ENCODE measurements at regions not wholly inside any gene's neighbourhood (a gene's known extent, or its start where the extent isn't known, plus 50 kb on each side); places are given as distances from the start of the nearest gene placed in this dataset.

DNA sequence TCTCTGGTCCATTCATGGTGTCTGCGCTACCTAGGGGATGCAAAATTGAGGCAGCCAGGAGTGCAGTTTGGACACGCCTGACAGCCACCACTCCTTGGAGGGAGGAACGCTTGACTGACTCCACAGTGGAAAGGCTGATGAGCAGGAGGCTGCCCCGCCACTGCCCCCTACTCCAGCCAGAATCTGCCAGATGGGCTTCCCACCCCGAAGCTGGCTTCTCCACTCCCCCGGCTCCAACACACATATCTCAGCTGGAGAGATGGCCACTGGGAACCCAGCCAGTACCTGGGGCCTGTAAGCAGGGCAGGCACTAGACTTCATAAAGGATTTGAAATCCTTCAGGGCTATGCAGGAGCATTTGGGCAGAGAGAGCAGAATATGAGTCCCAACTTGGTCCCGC is 51.4 kb upstream of the BLCAP start (continued):
- no peak for TF ChIP-seq ZBTB33 (IDR thresholded peaks at IDR 0.05; ENCODE audit: extremely low read depth, insufficient replicate concordance, low read length)
- no peak for TF ChIP-seq FOSL1 (IDR thresholded peaks at IDR 0.05; ENCODE audit: low read depth)
- TF ChIP-seq RAD21 (IDR thresholded peaks at IDR 0.05; ENCODE audit: low read depth), result no peak
- TF ChIP-seq POLR2A (IDR thresholded peaks at IDR 0.05; ENCODE audit: borderline replicate concordance, extremely low read depth, insufficient read depth, insufficient read length), result no peak
- no peak for TF ChIP-seq ZNF274 (IDR thresholded peaks at IDR 0.05; ENCODE audit: low read depth, low read length)
- no peak for TF ChIP-seq EZH2 (IDR thresholded peaks at IDR 0.05)

DNA sequence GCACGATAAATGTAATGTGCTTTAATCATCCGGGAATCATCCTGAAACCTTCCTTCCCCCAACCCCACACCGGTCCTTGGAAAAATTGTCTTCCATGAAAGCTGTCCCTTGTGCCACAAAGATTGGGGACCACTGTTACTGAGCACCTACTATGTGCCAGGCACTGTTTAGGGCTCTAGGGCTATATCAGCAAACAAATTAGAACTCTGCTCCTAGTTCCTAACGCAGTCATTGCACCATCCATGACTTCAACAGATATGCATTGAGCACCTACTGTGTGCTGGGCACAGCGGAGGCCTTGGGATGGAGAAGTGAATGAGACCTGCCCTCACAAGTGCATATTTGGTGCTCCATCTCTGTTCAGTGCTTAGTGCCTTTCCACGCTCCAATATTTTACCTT is 50.3 kb upstream of the BLCAP start:
- DNase-seq (ENCODE audit: low read depth, low spot score) (no peak), ATAC-seq (no peak)
- H2AFZ ChIP-seq (ENCODE audit: low read depth, low read length, poor library complexity, severe bottlenecking), result no peak overlapping the region
- CTCF ChIA-PET, result no interaction called here
- TF ChIP-seq SRF (IDR thresholded peaks at IDR 0.05; ENCODE audit: low read depth), result no peak
- TF ChIP-seq EGR1 (IDR thresholded peaks at IDR 0.05; ENCODE audit: low read depth), result no peak
- no peak for TF ChIP-seq CBX3 (IDR thresholded peaks at IDR 0.05; ENCODE audit: low read depth)
- no peak for TF ChIP-seq ZBTB33 (IDR thresholded peaks at IDR 0.05; ENCODE audit: extremely low read depth, insufficient replicate concordance, low read length)
- TF ChIP-seq CEBPB (IDR thresholded peaks at IDR 0.05; ENCODE audit: low read depth), result no peak
- no peak for TF ChIP-seq ELF1 (IDR thresholded peaks at IDR 0.05; ENCODE audit: borderline replicate concordance, low read depth)
- no peak for TF ChIP-seq SIN3A (IDR thresholded peaks at IDR 0.05; ENCODE audit: low read depth)
- H3K4me2 ChIP-seq (ENCODE audit: low read length), result no peak overlapping the region
- RAD21 ChIA-PET (ENCODE audit: low non-redundant PET in 1 of 2, low total read pairs in 2 of 2, uncharacterized antibody in 2 of 2, unreplicated experiment in 2 of 2), result no interaction called here
- peaks cover 26% of the 10 kb centered on the region; the same call in 1 of the 2 replicates for H3K27me3 ChIP-seq (ENCODE audit: insufficient read depth, low read length)
- H3K9me3 ChIP-seq (ENCODE audit: control insufficient read depth in 1 of 2, insufficient read depth in 1 of 2, low read depth in 1 of 2, low read length in 2 of 2), result no peaks in the 10 kb centered on the region
- H3K27ac ChIP-seq (ENCODE audit: low read depth, low read length), result no peak overlapping the region
- intact Hi-C loops (cut with micrococcal nuclease), result no loop called here
- no peaks in the 10 kb centered on the region for H4K20me1 ChIP-seq (ENCODE audit: insufficient read depth)
- H3K9me2 ChIP-seq (ENCODE audit: insufficient read depth), result no peaks in the 10 kb centered on the region
- H3K79me2 ChIP-seq (ENCODE audit: insufficient read depth, low read length), result no peaks in the 10 kb centered on the region
- POLR2A ChIA-PET, result no interaction called here
- H3K4me3 ChIP-seq (replicated peaks in 1 of 2; ENCODE audit: low read depth in 1 of 2, low read length in 2 of 2), result no peak overlapping the region
- H3K36me3 ChIP-seq (ENCODE audit: control insufficient read depth in 1 of 2, insufficient read depth in 2 of 2, low read length in 2 of 2), result no peaks in the 10 kb centered on the region
- no peak overlapping the region for H3K9ac ChIP-seq (ENCODE audit: low read length)
- BruUV-seq (replicated peaks), result no TSS peak
- no peaks in the 10 kb centered on the region for H3K4me1 ChIP-seq (ENCODE audit: control insufficient read depth in 1 of 2, insufficient read depth in 2 of 2, low read length in 2 of 2)

Data from HCT116 (cell line).